ENCODE measurements at regions not wholly inside any gene's neighbourhood (a gene's known extent, or its start where the extent isn't known, plus 50 kb on each side); places are given as distances from the start of the nearest gene placed in this dataset.

GRCh38 chr7:153406486-153406872 is 645.7 kb upstream of the DPP6 start:
- no peak overlapping the region for H2BK15ac ChIP-seq (ENCODE audit: low read depth, low read length)
- no peaks in the 10 kb centered on the region for H3K9me1 ChIP-seq (ENCODE audit: insufficient read depth, low read length)
- no peak overlapping the region for H2AFZ ChIP-seq (replicated peaks; ENCODE audit: low read length, poor library complexity)
- no peaks in the 10 kb centered on the region for H3K27me3 ChIP-seq (ENCODE audit: control insufficient read depth, insufficient read depth, low read length)
- H4K91ac ChIP-seq (ENCODE audit: insufficient read depth, low read depth, low read length) = no peak overlapping the region
- no peak overlapping the region for H3K27ac ChIP-seq (ENCODE audit: insufficient read depth, low read length)
- no peak overlapping the region for H3K18ac ChIP-seq (ENCODE audit: low read depth, low read length)
- H2BK20ac ChIP-seq (ENCODE audit: low read depth, low read length) = no peak overlapping the region
- in situ Hi-C loops (cut with MboI; ENCODE audit: low sequenced_read_pairs) (no loop called here), intact Hi-C loops (cut with micrococcal nuclease) (no loop called here), dilution Hi-C loops (cut with HindIII; ENCODE audit: low sequenced_read_pairs, unreplicated experiment) (no loop called here)
- DNase-seq = no peak
- H3K79me1 ChIP-seq (ENCODE audit: low read depth in 1 of 2, low read length in 2 of 2) = no peaks in the 10 kb centered on the region
- no peaks in the 10 kb centered on the region for H3K4me1 ChIP-seq (ENCODE audit: control insufficient read depth, insufficient read depth, low read length)
- no peak for TF ChIP-seq MAFK (IDR thresholded peaks at IDR 0.05; ENCODE audit: low read depth, low read length)
- TF ChIP-seq NFE2L2 (IDR thresholded peaks at IDR 0.05; ENCODE audit: low read depth, low read length) = no peak
- no peak for TF ChIP-seq ELK1 (IDR thresholded peaks at IDR 0.05; ENCODE audit: borderline replicate concordance, low read depth, low read length)
- TF ChIP-seq POLR2A (IDR thresholded peaks at IDR 0.05; ENCODE audit: low read depth, low read length) = no peak
- TF ChIP-seq RAD21 (IDR thresholded peaks at IDR 0.05; ENCODE audit: low read length) = no peak
- no peak for TF ChIP-seq FOS (IDR thresholded peaks at IDR 0.05; ENCODE audit: low read depth, low read length)
- TF ChIP-seq RFX5 (IDR thresholded peaks at IDR 0.05; ENCODE audit: low read depth, low read length) = no peak
- no peak for TF ChIP-seq CEBPB (IDR thresholded peaks at IDR 0.05; ENCODE audit: low read depth, low read length)
- no peak for TF ChIP-seq BHLHE40 (IDR thresholded peaks at IDR 0.05; ENCODE audit: low read depth, low read length)
- TF ChIP-seq CTCF (conservative IDR thresholded peaks at IDR 0.05; ENCODE audit: low read depth, low read length) = no peak
- no peak for TF ChIP-seq CHD1 (IDR thresholded peaks at IDR 0.05; ENCODE audit: low read depth, low read length)
- TF ChIP-seq SMC3 (IDR thresholded peaks at IDR 0.05; ENCODE audit: low read depth, low read length) = no peak
- TF ChIP-seq MXI1 (IDR thresholded peaks at IDR 0.05; ENCODE audit: borderline replicate concordance, low read depth, low read length) = no peak
- H3K36me3 ChIP-seq (ENCODE audit: control insufficient read depth, insufficient read depth, low read length) = no peaks in the 10 kb centered on the region
- H3K9ac ChIP-seq (ENCODE audit: low read depth, low read length) = no peak overlapping the region
- CTCF ChIA-PET = no interaction called here
- no peak overlapping the region for H2AK5ac ChIP-seq (ENCODE audit: low read depth, low read length)
- no peak overlapping the region for H4K5ac ChIP-seq (ENCODE audit: low read depth, low read length)
- peaks cover 38% of the 10 kb centered on the region for H3K9me3 ChIP-seq (ENCODE audit: control insufficient read depth, insufficient read depth, low read length)
- H3K4ac ChIP-seq (ENCODE audit: low read depth, low read length) = no peak overlapping the region
- H3K14ac ChIP-seq (replicated peaks; ENCODE audit: low read depth, low read length) = no peak overlapping the region
- H2BK120ac ChIP-seq (ENCODE audit: low read depth, low read length) = no peak overlapping the region
- H4K20me1 ChIP-seq (ENCODE audit: insufficient read depth, low read length) = no peaks in the 10 kb centered on the region
- no peak overlapping the region for H3K4me2 ChIP-seq (ENCODE audit: low read depth, low read length)
- POLR2A ChIA-PET (ENCODE audit: unreplicated experiment) = no interaction called here
- no peak overlapping the region for H3K4me3 ChIP-seq (ENCODE audit: insufficient read depth, low read depth, low read length)
- ATAC-seq (ENCODE audit: low read depth) = no peak
- H2BK5ac ChIP-seq (ENCODE audit: low read depth, low read length, poor library complexity, severe bottlenecking) = no peak overlapping the region
- no peak overlapping the region for H2AK9ac ChIP-seq (replicated peaks; ENCODE audit: low read depth, low read length, poor library complexity)
- no peak overlapping the region for H3K23ac ChIP-seq (ENCODE audit: low read depth, low read length)
- 40% methylated on average over 2 of the region's 6 CpGs; no CpG with 5 or more reads in 1 of the 2 experiments for WGBS, 2 experiments (ENCODE audit: extremely low coverage in 2 of 2, insufficient read length in 1 of 2)
- no peak overlapping the region for H3K56ac ChIP-seq (ENCODE audit: extremely low read depth, insufficient read depth, low read length)
- BruUV-seq (replicated peaks) = no TSS peak
- H4K8ac ChIP-seq (ENCODE audit: low read depth in 2 of 2, low read length in 2 of 2) = no peak overlapping the region
